ENCODE measurements at regions not wholly inside any gene's neighbourhood (a gene's known extent, or its start where the extent isn't known, plus 50 kb on each side); places are given as distances from the start of the nearest gene placed in this dataset.

DNA sequence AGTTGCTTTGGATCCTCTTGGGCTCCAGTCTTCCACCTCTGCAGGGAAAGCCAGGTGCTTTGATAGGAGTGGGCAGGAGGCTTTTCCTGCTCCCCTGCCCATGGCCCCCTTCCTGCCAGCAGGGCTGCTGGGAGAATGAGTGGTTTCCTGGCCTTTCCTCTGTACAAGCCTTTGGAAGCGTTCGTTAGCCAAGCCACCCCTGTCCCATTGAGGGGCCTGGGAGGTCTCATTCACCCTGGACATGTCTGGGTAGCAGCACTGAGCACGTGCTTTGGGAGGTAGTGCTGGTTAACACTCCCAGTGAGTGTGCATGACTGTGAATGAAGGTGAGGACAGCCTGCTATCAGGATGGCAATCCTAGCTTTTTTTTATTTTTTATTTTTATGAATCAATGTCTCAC, 118.5 kb upstream of the CACNA1E start:
- H3K4me3 ChIP-seq (ENCODE audit: insufficient read depth, low read depth, low read length), result no peak overlapping the region
- no peak overlapping the region for H2AK5ac ChIP-seq (ENCODE audit: low read depth, low read length)
- no peaks in the 10 kb centered on the region for H3K27me3 ChIP-seq (ENCODE audit: control insufficient read depth, insufficient read depth, low read length)
- BruUV-seq (replicated peaks), result no TSS peak
- no peak overlapping the region for H2AK9ac ChIP-seq (replicated peaks; ENCODE audit: low read depth, low read length, poor library complexity)
- DNase-seq (no peak), ATAC-seq (ENCODE audit: low read depth) (no peak)
- no peak overlapping the region for H3K4ac ChIP-seq (ENCODE audit: low read depth, low read length)
- no peak overlapping the region for H4K8ac ChIP-seq (ENCODE audit: low read depth in 2 of 2, low read length in 2 of 2)
- H3K9ac ChIP-seq (ENCODE audit: low read depth, low read length), result no peak overlapping the region
- no peaks in the 10 kb centered on the region for H3K9me1 ChIP-seq (ENCODE audit: insufficient read depth, low read length)
- no peaks in the 10 kb centered on the region for H4K20me1 ChIP-seq (ENCODE audit: insufficient read depth, low read length)
- no peak overlapping the region for H2BK20ac ChIP-seq (ENCODE audit: low read depth, low read length)
- no peaks in the 10 kb centered on the region for H3K36me3 ChIP-seq (ENCODE audit: control insufficient read depth, insufficient read depth, low read length)
- no peak overlapping the region for H3K18ac ChIP-seq (ENCODE audit: low read depth, low read length)
- H3K4me1 ChIP-seq (ENCODE audit: control insufficient read depth, insufficient read depth, low read length), result no peaks in the 10 kb centered on the region
- intact Hi-C loops (cut with micrococcal nuclease), result no loop called here
- in situ Hi-C loops (cut with MboI; ENCODE audit: low sequenced_read_pairs), result no loop called here
- dilution Hi-C loops (cut with HindIII; ENCODE audit: low sequenced_read_pairs, unreplicated experiment), result no loop called here
- ChIA-PET CTCF (no interaction called here), POLR2A (ENCODE audit: unreplicated experiment) (no interaction called here)
- no peak overlapping the region for H2BK5ac ChIP-seq (ENCODE audit: low read depth, low read length, poor library complexity, severe bottlenecking)
- H3K56ac ChIP-seq (ENCODE audit: extremely low read depth, insufficient read depth, low read length), result no peak overlapping the region
- no peak overlapping the region for H2BK120ac ChIP-seq (ENCODE audit: low read depth, low read length)
- no peaks in the 10 kb centered on the region for H3K9me3 ChIP-seq (ENCODE audit: control insufficient read depth, insufficient read depth, low read length)
- H4K5ac ChIP-seq (ENCODE audit: low read depth, low read length), result no peak overlapping the region
- no peak overlapping the region for H4K91ac ChIP-seq (ENCODE audit: insufficient read depth, low read depth, low read length)
- no peak overlapping the region for H3K14ac ChIP-seq (replicated peaks; ENCODE audit: low read depth, low read length)
- TF ChIP-seq CHD1 (IDR thresholded peaks at IDR 0.05; ENCODE audit: low read depth, low read length), result no peak
- no peak for TF ChIP-seq MAFK (IDR thresholded peaks at IDR 0.05; ENCODE audit: low read depth, low read length)
- no peak for TF ChIP-seq BHLHE40 (IDR thresholded peaks at IDR 0.05; ENCODE audit: low read depth, low read length)
- TF ChIP-seq, protein P1, sequence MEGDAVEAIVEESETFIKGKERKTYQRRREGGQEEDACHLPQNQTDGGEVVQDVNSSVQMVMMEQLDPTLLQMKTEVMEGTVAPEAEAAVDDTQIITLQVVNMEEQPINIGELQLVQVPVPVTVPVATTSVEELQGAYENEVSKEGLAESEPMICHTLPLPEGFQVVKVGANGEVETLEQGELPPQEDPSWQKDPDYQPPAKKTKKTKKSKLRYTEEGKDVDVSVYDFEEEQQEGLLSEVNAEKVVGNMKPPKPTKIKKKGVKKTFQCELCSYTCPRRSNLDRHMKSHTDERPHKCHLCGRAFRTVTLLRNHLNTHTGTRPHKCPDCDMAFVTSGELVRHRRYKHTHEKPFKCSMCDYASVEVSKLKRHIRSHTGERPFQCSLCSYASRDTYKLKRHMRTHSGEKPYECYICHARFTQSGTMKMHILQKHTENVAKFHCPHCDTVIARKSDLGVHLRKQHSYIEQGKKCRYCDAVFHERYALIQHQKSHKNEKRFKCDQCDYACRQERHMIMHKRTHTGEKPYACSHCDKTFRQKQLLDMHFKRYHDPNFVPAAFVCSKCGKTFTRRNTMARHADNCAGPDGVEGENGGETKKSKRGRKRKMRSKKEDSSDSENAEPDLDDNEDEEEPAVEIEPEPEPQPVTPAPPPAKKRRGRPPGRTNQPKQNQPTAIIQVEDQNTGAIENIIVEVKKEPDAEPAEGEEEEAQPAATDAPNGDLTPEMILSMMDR (conservative IDR thresholded peaks at IDR 0.05; ENCODE audit: low read depth, low read length), result no peak
- no peaks in the 10 kb centered on the region for H3K79me1 ChIP-seq (ENCODE audit: low read depth in 1 of 2, low read length in 2 of 2)
- no peak overlapping the region for H3K27ac ChIP-seq (ENCODE audit: insufficient read depth, low read length)
- H2AFZ ChIP-seq (replicated peaks; ENCODE audit: low read length, poor library complexity), result no peak overlapping the region
- no peak overlapping the region for H3K23ac ChIP-seq (ENCODE audit: low read depth, low read length)
- no CpG with 5 or more reads among the region's 3 CpGs for WGBS, 2 experiments (ENCODE audit: extremely low coverage in 2 of 2, insufficient read length in 1 of 2)
- no peak overlapping the region for H3K4me2 ChIP-seq (ENCODE audit: low read depth, low read length)
- H2BK15ac ChIP-seq (ENCODE audit: low read depth, low read length), result no peak overlapping the region

Measured in IMR-90 (cell line).